BJ (cell line): ENCODE measurements at regions not wholly inside any gene's neighbourhood (a gene's known extent, or its start where the extent isn't known, plus 50 kb on each side); places are given as distances from the start of the nearest gene placed in this dataset.

Source experiments
- CTCF ChIA-PET: fragments of 350-600 bp; formaldehyde crosslinking; extraction: SDS; loops from one replicate; lab custom pipeline; 2021; ENCODE audit warnings: antibody characterized with exemption, inconsistent platforms; lab: Yijun Ruan, JAX
- POLR2A ChIA-PET: fragments of 300-600 bp; sonication (Branson Sonifier 250); formaldehyde crosslinking; extraction: SDS; loops from one replicate; lab custom pipeline; 2021; ENCODE audit warnings: antibody characterized with exemption; lab: Charles Lee
- DNase-seq: peaks from one replicate; pipeline ENCODE4 v3.0.0-alpha.2; 2011; ENCODE audit warnings: low read depth
- H3K27me3 ChIP-seq: 2 replicates; pipeline ENCODE4 v1.6.0; 2011; ENCODE audit warnings: low read length; ENCODE audit not compliant: control insufficient read depth, insufficient read depth
- H3K36me3 ChIP-seq: 2 replicates; pipeline ENCODE4 v1.5.1; 2011; ENCODE audit warnings: low read length; ENCODE audit not compliant: control insufficient read depth, insufficient read depth
- H3K4me3 ChIP-seq: 2 replicates; pipeline ENCODE4 v1.5.1; 2011; ENCODE audit warnings: low read depth, mild to moderate bottlenecking, control low read depth, low read length
- CTCF ChIP-seq: IDR thresholded peaks from 2 replicates; pipeline ENCODE4 v1.5.1; 2011; ENCODE audit warnings: low read depth, mild to moderate bottlenecking, control low read depth, inconsistent platforms, low read length, moderate library complexity; ENCODE audit not compliant: insufficient read depth

GRCh38 chr2:133691336-133691735 is 123.1 kb upstream of the NCKAP5 start:
- POLR2A ChIA-PET: no interaction called here
- Histone ChIP-seq H3K27me3 (peaks cover 11% of the 10 kb centered on the region), H3K4me3 (no peak overlapping the region), H3K36me3 (no peaks in the 10 kb centered on the region)
- no peak for TF ChIP-seq CTCF
- CTCF ChIA-PET: interaction anchor here (0.6 to 1.3 kb wide), 5 partner anchors 10 to 91 kb away, joined by 3 to 5 read pairs (median 3); no protein-coding TSS in a partner anchor
- DNase-seq: no peak

GRCh38 chr2:133705287-133705686 is 137.0 kb upstream of the NCKAP5 start:
- H3K27me3 ChIP-seq: no peaks in the 10 kb centered on the region
- CTCF ChIA-PET: no interaction called here
- no peak for TF ChIP-seq CTCF
- POLR2A ChIA-PET: no interaction called here
- no peak for DNase-seq
- H3K4me3 ChIP-seq: no peak overlapping the region
- no peaks in the 10 kb centered on the region for H3K36me3 ChIP-seq

DNA sequence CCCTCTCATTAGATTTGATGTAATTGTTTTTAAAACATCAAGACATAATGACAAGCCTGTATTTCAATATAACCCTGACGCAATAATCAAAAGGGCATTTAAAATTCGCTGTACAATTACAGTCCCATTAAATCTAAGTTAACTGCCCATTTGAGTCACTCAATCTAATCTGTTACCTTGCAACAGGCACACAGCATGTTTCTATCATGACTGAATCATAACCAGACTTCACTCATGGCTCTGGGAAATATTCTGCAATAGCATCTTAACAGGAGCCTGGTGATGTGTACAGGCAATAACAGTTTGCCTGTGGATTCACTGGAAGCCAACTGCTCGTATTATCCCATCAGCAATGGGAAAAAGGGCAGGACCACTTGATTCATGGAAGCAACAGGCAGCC is 142.3 kb upstream of the NCKAP5 start:
- Histone ChIP-seq H3K4me3 (no peak overlapping the region), H3K36me3 (no peaks in the 10 kb centered on the region), H3K27me3 (no peaks in the 10 kb centered on the region)
- ChIA-PET CTCF (no interaction called here), POLR2A (no interaction called here)
- DNase-seq: peak; percentile 51
- no peak for TF ChIP-seq CTCF

GRCh38 chr2:133711201-133711600 is 142.9 kb upstream of the NCKAP5 start:
- no peak for TF ChIP-seq CTCF
- H3K27me3 ChIP-seq: no peaks in the 10 kb centered on the region
- H3K4me3 ChIP-seq: no peak overlapping the region
- ChIA-PET CTCF (interaction anchor here (1.7 kb wide), 1 partner anchor 133 kb away, joined by 3 read pairs; no protein-coding TSS in a partner anchor), POLR2A (no interaction called here)
- DNase-seq: no peak
- no peaks in the 10 kb centered on the region for H3K36me3 ChIP-seq

DNA sequence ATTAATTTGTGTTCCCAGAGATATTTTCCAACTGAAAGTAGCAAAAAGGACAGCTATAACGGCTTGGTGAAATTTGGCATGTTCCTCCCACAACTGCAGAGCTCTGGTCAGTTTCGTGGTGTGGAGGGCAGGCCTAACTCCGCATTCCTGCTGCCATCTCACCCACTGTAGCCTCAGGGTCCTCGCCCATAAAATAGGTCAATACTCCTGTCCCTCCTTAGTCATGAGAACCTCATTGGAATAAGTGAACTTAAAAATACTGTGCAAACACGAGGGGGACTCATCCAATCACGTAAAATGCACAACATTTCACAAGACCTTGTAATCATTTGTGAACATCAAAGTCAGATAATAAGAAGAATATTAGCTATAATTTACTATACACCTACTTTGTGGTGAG is 143.5 kb upstream of the NCKAP5 start:
- CTCF ChIA-PET: interaction anchor here (0.8 to 1.7 kb wide), 2 partner anchors 17 to 132 kb away, joined by 3 to 4 read pairs; no protein-coding TSS in a partner anchor
- POLR2A ChIA-PET: no interaction called here
- DNase-seq: no peak
- H3K36me3 ChIP-seq: no peaks in the 10 kb centered on the region
- no peak overlapping the region for H3K4me3 ChIP-seq
- no peak for TF ChIP-seq CTCF
- H3K27me3 ChIP-seq: no peaks in the 10 kb centered on the region
